ENCODE measurements at regions not wholly inside any gene's neighbourhood (a gene's known extent, or its start where the extent isn't known, plus 50 kb on each side); places are given as distances from the start of the nearest gene placed in this dataset.

DNA sequence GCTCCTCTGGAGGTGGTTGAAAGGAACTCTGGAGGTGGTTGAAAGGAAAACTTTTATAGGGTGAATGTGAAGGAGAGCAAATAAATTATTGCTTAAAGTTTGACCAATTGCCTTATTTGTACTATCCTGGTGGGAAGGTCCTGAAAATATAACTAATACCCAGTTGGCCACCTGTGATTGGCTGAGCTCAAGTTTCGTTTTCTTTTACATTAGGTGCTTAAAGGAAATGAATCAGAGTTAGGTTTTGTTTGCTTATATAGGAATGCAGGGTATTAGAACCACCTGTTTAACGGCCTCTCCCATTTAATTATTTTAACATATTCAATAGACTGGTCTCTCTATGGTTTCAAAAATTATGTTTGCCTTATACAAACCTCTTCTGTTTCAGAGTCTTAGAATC is 497.6 kb downstream of the PRR32 start:
- WGBS, 2 donors = 45 to 55% methylated on average over 2 of the region's 2 CpGs
- Histone ChIP-seq H3K9me3 (no peaks in the 10 kb centered on the region), H3K27me3 (no peaks in the 10 kb centered on the region), H3K36me3 (no peaks in the 10 kb centered on the region), H3K4me1 (no peaks in the 10 kb centered on the region), H3K4me3 (no peak overlapping the region), H3K27ac (no peak overlapping the region)
- no peak for DNase-seq (ENCODE audit: low spot score in 2 of 2)
- no peak for TF ChIP-seq POLR2A (IDR thresholded peaks at IDR 0.05)
- no peak for TF ChIP-seq EP300 (IDR thresholded peaks at IDR 0.05)
- TF ChIP-seq, protein P1, sequence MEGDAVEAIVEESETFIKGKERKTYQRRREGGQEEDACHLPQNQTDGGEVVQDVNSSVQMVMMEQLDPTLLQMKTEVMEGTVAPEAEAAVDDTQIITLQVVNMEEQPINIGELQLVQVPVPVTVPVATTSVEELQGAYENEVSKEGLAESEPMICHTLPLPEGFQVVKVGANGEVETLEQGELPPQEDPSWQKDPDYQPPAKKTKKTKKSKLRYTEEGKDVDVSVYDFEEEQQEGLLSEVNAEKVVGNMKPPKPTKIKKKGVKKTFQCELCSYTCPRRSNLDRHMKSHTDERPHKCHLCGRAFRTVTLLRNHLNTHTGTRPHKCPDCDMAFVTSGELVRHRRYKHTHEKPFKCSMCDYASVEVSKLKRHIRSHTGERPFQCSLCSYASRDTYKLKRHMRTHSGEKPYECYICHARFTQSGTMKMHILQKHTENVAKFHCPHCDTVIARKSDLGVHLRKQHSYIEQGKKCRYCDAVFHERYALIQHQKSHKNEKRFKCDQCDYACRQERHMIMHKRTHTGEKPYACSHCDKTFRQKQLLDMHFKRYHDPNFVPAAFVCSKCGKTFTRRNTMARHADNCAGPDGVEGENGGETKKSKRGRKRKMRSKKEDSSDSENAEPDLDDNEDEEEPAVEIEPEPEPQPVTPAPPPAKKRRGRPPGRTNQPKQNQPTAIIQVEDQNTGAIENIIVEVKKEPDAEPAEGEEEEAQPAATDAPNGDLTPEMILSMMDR (IDR thresholded peaks at IDR 0.05) = no peak

- Histone ChIP-seq H3K27ac (no peak overlapping the region), H3K9me3 (no peaks in the 10 kb centered on the region), H3K4me3 (no peak overlapping the region), H3K27me3 (no peaks in the 10 kb centered on the region), H3K36me3 (no peaks in the 10 kb centered on the region), H3K4me1 (no peaks in the 10 kb centered on the region)
- WGBS, 2 donors = 85 to 90% methylated on average over 4 of the region's 4 CpGs
- TF ChIP-seq POLR2A (IDR thresholded peaks at IDR 0.05) (no peak), EP300 (IDR thresholded peaks at IDR 0.05) (no peak)
- TF ChIP-seq, protein P1 (IDR thresholded peaks at IDR 0.05) = no peak
- no peak for DNase-seq (ENCODE audit: low spot score in 2 of 2)
Measured at GRCh38 chrX:127324128-127324527, 504.6 kb downstream of the PRR32 start.
